ENCODE measurements at regions not wholly inside any gene's neighbourhood (a gene's known extent, or its start where the extent isn't known, plus 50 kb on each side); places are given as distances from the start of the nearest gene placed in this dataset.

DNA sequence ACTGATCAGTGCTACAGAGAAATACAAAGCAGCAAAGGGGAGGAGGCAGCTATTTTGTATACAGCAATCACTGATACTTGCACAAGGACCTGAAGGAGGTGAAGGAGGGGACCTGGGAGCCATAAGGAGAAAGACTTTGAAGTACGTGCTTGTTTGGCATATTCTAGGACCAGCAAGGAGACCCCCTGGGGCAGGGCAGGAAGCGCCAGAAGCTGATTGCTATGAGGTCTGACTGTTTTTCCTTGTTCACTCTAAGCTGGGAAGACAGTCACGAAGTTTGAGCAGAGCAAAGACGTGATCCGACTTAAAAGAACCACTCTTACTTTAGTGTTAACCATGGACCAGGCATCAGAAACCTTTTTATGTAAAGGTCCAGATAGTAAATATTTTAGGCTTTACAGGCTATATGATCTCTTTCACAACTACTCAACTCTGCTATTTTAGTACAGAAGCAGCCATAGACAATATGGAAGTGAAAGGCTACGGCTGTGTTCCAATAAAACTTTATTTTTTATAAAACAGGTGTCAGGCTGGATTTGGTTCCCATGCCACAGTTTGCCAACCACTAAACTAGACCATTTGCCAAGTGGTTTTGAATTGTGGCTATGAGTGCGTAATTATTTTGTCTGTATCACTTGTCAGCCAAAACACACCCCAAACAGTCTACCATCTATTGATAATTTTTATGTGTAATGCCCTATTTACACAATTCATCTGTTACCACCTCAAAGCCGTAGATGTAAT is 217.9 kb downstream of the PRL start:
- DNase-seq (no peak), ATAC-seq (ENCODE audit: insufficient read depth, low read depth) (peak; percentile 35; the same call in 1 of the 3 replicates)
- H3K27me3 ChIP-seq (ENCODE audit: insufficient read depth, low read length, poor library complexity) = no peaks in the 10 kb centered on the region
- no peaks in the 10 kb centered on the region for H4K20me1 ChIP-seq (ENCODE audit: insufficient read depth, low read length)
- TF ChIP-seq EZH2 (IDR thresholded peaks at IDR 0.05; ENCODE audit: borderline replicate concordance, low read depth, low read length, severe bottlenecking) = no peak
- TF ChIP-seq, protein P1, sequence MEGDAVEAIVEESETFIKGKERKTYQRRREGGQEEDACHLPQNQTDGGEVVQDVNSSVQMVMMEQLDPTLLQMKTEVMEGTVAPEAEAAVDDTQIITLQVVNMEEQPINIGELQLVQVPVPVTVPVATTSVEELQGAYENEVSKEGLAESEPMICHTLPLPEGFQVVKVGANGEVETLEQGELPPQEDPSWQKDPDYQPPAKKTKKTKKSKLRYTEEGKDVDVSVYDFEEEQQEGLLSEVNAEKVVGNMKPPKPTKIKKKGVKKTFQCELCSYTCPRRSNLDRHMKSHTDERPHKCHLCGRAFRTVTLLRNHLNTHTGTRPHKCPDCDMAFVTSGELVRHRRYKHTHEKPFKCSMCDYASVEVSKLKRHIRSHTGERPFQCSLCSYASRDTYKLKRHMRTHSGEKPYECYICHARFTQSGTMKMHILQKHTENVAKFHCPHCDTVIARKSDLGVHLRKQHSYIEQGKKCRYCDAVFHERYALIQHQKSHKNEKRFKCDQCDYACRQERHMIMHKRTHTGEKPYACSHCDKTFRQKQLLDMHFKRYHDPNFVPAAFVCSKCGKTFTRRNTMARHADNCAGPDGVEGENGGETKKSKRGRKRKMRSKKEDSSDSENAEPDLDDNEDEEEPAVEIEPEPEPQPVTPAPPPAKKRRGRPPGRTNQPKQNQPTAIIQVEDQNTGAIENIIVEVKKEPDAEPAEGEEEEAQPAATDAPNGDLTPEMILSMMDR (IDR thresholded peaks at IDR 0.05; ENCODE audit: borderline replicate concordance, extremely low read depth, low read length, poor library complexity, severe bottlenecking) = no peak
- H3K4me3 ChIP-seq (ENCODE audit: low read depth in 1 of 2, low read length in 2 of 2) = no peak overlapping the region
- H3K4me2 ChIP-seq (ENCODE audit: insufficient read depth, low read length) = no peak overlapping the region
- H3K4me1 ChIP-seq (ENCODE audit: insufficient read depth, low read length) = peaks cover 5% of the 10 kb centered on the region
- H3K9ac ChIP-seq (ENCODE audit: low read depth, low read length) = no peak overlapping the region
- no peaks in the 10 kb centered on the region for H3K79me2 ChIP-seq (ENCODE audit: insufficient read depth, low read length)
- H3K27ac ChIP-seq (ENCODE audit: low read length) = peak overlapping the region; percentile 32; the same call in 1 of the 2 replicates
- H3K36me3 ChIP-seq (ENCODE audit: insufficient read depth, low read length) = 0 out of 2 replicates have a peak, but pooled peaks cover under 1% of the 10 kb centered on the region
- H3K9me3 ChIP-seq (ENCODE audit: insufficient read depth, low read length, severe bottlenecking) = no peaks in the 10 kb centered on the region
- no peak overlapping the region for H2AFZ ChIP-seq (ENCODE audit: low read depth, low read length)

- H3K9ac ChIP-seq (ENCODE audit: low read depth, low read length) = no peak overlapping the region
- H3K4me3 ChIP-seq (ENCODE audit: low read depth in 1 of 2, low read length in 2 of 2) = no peak overlapping the region
- H3K9me3 ChIP-seq (ENCODE audit: insufficient read depth, low read length, severe bottlenecking) = no peaks in the 10 kb centered on the region
- ATAC-seq (ENCODE audit: insufficient read depth, low read depth) = no peak
- no peak for DNase-seq
- peaks cover 5% of the 10 kb centered on the region for H3K4me1 ChIP-seq (ENCODE audit: insufficient read depth, low read length)
- no peaks in the 10 kb centered on the region for H3K27me3 ChIP-seq (ENCODE audit: insufficient read depth, low read length, poor library complexity)
- no peaks in the 10 kb centered on the region for H3K79me2 ChIP-seq (ENCODE audit: insufficient read depth, low read length)
- H3K27ac ChIP-seq (ENCODE audit: low read length) = peak overlapping the region; percentile 8; the same call in 1 of the 2 replicates
- no peak overlapping the region for H3K4me2 ChIP-seq (ENCODE audit: insufficient read depth, low read length)
- H3K36me3 ChIP-seq (ENCODE audit: insufficient read depth, low read length) = peaks cover 5% of the 10 kb centered on the region; the same call in 1 of the 2 replicates
- TF ChIP-seq EZH2 (IDR thresholded peaks at IDR 0.05; ENCODE audit: borderline replicate concordance, low read depth, low read length, severe bottlenecking) = no peak
- TF ChIP-seq, protein P1 (IDR thresholded peaks at IDR 0.05; ENCODE audit: borderline replicate concordance, extremely low read depth, low read length, poor library complexity, severe bottlenecking) = no peak
- H2AFZ ChIP-seq (ENCODE audit: low read depth, low read length) = no peak overlapping the region
- H4K20me1 ChIP-seq (ENCODE audit: insufficient read depth, low read length) = no peaks in the 10 kb centered on the region
Measured at GRCh38 chr6:22079783-22080182, 217.1 kb downstream of the PRL start.

- H3K27me3 ChIP-seq (ENCODE audit: insufficient read depth, low read length, poor library complexity) = no peaks in the 10 kb centered on the region
- H3K79me2 ChIP-seq (ENCODE audit: insufficient read depth, low read length) = no peaks in the 10 kb centered on the region
- H3K27ac ChIP-seq (ENCODE audit: low read length) = no peak overlapping the region
- H3K4me2 ChIP-seq (ENCODE audit: insufficient read depth, low read length) = no peak overlapping the region
- peaks cover 5% of the 10 kb centered on the region for H3K4me1 ChIP-seq (ENCODE audit: insufficient read depth, low read length)
- no peak overlapping the region for H3K9ac ChIP-seq (ENCODE audit: low read depth, low read length)
- H3K36me3 ChIP-seq (ENCODE audit: insufficient read depth, low read length) = peaks cover 5% of the 10 kb centered on the region; the same call in 1 of the 2 replicates
- TF ChIP-seq, protein P1 (IDR thresholded peaks at IDR 0.05; ENCODE audit: borderline replicate concordance, extremely low read depth, low read length, poor library complexity, severe bottlenecking) = no peak
- no peak for TF ChIP-seq EZH2 (IDR thresholded peaks at IDR 0.05; ENCODE audit: borderline replicate concordance, low read depth, low read length, severe bottlenecking)
- no peak overlapping the region for H2AFZ ChIP-seq (ENCODE audit: low read depth, low read length)
- H3K9me3 ChIP-seq (ENCODE audit: insufficient read depth, low read length, severe bottlenecking) = no peaks in the 10 kb centered on the region
- no peak overlapping the region for H3K4me3 ChIP-seq (ENCODE audit: low read depth in 1 of 2, low read length in 2 of 2)
- ATAC-seq (ENCODE audit: insufficient read depth, low read depth) (no peak), DNase-seq (no peak)
- H4K20me1 ChIP-seq (ENCODE audit: insufficient read depth, low read length) = no peaks in the 10 kb centered on the region
Measured at GRCh38 chr6:22081709-22082108, 215.1 kb downstream of the PRL start.
